ENCODE measurements at regions not wholly inside any gene's neighbourhood (a gene's known extent, or its start where the extent isn't known, plus 50 kb on each side); places are given as distances from the start of the nearest gene placed in this dataset.

GRCh38 chr10:9895453-9895852 is 1122.2 kb upstream of the CELF2 start:
- no peak for TF ChIP-seq CTCF (IDR thresholded peaks at IDR 0.05; ENCODE audit: extremely low read depth, insufficient read depth, missing control alignments)
- no peak for DNase-seq (ENCODE audit: low spot score)
- in situ Hi-C loops (cut with MboI; ENCODE audit: low pct_unique_long_range_greater_than_20kb, low sequenced_read_pairs, unreplicated experiment): no loop called here

- in situ Hi-C loops (cut with MboI; ENCODE audit: low pct_unique_long_range_greater_than_20kb, low sequenced_read_pairs, unreplicated experiment): no loop called here
- no peak for DNase-seq (ENCODE audit: low spot score)
- no peak for TF ChIP-seq CTCF (IDR thresholded peaks at IDR 0.05; ENCODE audit: extremely low read depth, insufficient read depth, missing control alignments)
Observed at GRCh38 chr10:9895981-9896380, 1121.7 kb upstream of the CELF2 start.

- DNase-seq (ENCODE audit: low spot score): no peak
- no peak for TF ChIP-seq CTCF (IDR thresholded peaks at IDR 0.05; ENCODE audit: extremely low read depth, insufficient read depth, missing control alignments)
- in situ Hi-C loops (cut with MboI; ENCODE audit: low pct_unique_long_range_greater_than_20kb, low sequenced_read_pairs, unreplicated experiment): no loop called here
Observed at GRCh38 chr10:9898633-9899395, 1118.9 kb upstream of the CELF2 start.

- no peak for DNase-seq (ENCODE audit: low spot score)
- in situ Hi-C loops (cut with MboI; ENCODE audit: low pct_unique_long_range_greater_than_20kb, low sequenced_read_pairs, unreplicated experiment): no loop called here
- no peak for TF ChIP-seq CTCF (IDR thresholded peaks at IDR 0.05; ENCODE audit: extremely low read depth, insufficient read depth, missing control alignments)
Observed at GRCh38 chr10:9900751-9901150, 1116.9 kb upstream of the CELF2 start.

- in situ Hi-C loops (cut with MboI; ENCODE audit: low pct_unique_long_range_greater_than_20kb, low sequenced_read_pairs, unreplicated experiment): no loop called here
Observed at GRCh38 chr10:9901971-9902370, 1115.7 kb upstream of the CELF2 start.

GRCh38 chr10:9910446-9910845 is 1107.2 kb upstream of the CELF2 start:
- in situ Hi-C loops (cut with MboI; ENCODE audit: low pct_unique_long_range_greater_than_20kb, low sequenced_read_pairs, unreplicated experiment): no loop called here
- DNase-seq (ENCODE audit: low spot score): no peak
- TF ChIP-seq CTCF (IDR thresholded peaks at IDR 0.05; ENCODE audit: extremely low read depth, insufficient read depth, missing control alignments): no peak

More at GRCh38 chr10:9901971-9902370, 1115.7 kb upstream of the CELF2 start:
- TF ChIP-seq CTCF (IDR thresholded peaks at IDR 0.05; ENCODE audit: extremely low read depth, insufficient read depth, missing control alignments): no peak
- no peak for DNase-seq (ENCODE audit: low spot score)

All from GM13977 (cell line).